Endothelial cell of umbilical vein (primary cell): ENCODE measurements at regions not wholly inside any gene's neighbourhood (a gene's known extent, or its start where the extent isn't known, plus 50 kb on each side); places are given as distances from the start of the nearest gene placed in this dataset.

Experiments
- CTCF ChIP-seq, 2 donors: IDR thresholded peaks; 1 replicate in 1 of 2; 2 replicates in 1 of 2; pipeline ENCODE4 v1.5.1; 2011; ENCODE audit warnings: low read length in 2 of 2, mild to moderate bottlenecking in 2 of 2, moderate library complexity in 2 of 2, control low read depth in 1 of 2, inconsistent platforms in 1 of 2, low read depth in 1 of 2; ENCODE audit not compliant: insufficient read depth in 1 of 2; ENCODE audit errors: extremely low read depth in 1 of 2
- JUN ChIP-seq: IDR thresholded peaks from 2 replicates; pipeline ENCODE4 v1.6.1; 2011; ENCODE audit warnings: borderline replicate concordance, low read depth; ENCODE audit not compliant: insufficient read length, insufficient read depth
- POLR2A ChIP-seq: IDR thresholded peaks from 2 replicates; pipeline ENCODE4 v1.6.1; 2012; ENCODE audit warnings: low read depth, mild to moderate bottlenecking, control low read depth, low read length
- POLR2AphosphoS5 ChIP-seq: IDR thresholded peaks from 2 replicates; pipeline ENCODE4 v1.6.1; 2012; ENCODE audit warnings: low read depth, mild to moderate bottlenecking, control low read depth, low read length, moderate library complexity; ENCODE audit not compliant: insufficient read depth

DNA sequence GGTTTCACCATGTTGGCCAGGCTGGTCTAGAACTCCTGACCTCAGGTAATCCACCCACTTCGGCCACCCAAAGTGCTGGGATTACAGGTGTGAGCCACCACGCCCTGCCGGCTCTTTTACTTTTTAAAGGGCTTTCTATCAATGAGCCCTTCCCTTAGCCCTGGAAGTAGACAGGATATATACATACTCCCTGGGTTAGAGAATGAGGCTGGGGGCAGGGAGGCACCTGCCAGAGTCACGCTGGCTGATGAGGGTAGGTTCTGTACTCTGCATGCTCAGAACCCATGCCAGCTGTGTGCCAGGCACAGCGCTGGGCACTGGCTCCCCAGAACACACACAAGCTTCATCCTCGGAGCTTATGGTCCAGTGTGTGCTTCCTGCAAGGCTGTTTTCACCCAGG, 113.6 kb upstream of the IPO9 start:
- TF ChIP-seq POLR2A = no peak
- no peak for TF ChIP-seq CTCF (IDR thresholded peaks at IDR 0.05; ENCODE audit: extremely low read depth in 1 of 2, insufficient read depth in 1 of 2, low read depth in 1 of 2, low read length in 2 of 2)
- no peak for TF ChIP-seq JUN
- TF ChIP-seq POLR2AphosphoS5 = no peak
